HG03521 (cell line): ENCODE measurements at regions not wholly inside any gene's neighbourhood (a gene's known extent, or its start where the extent isn't known, plus 50 kb on each side); places are given as distances from the start of the nearest gene placed in this dataset.
"Not testable (repeated sequence)": the region's sequence is repeated elsewhere in the genome, so short reads cannot be mapped to it uniquely, and the experiment has no call there.

Source experiments
- ATAC-seq: cut with Tn5 transposase; IDR thresholded peaks from one replicate; pipeline ENCODE4 v1.9.1; 2021; ENCODE audit warnings: mild to moderate bottlenecking, moderate library complexity; ENCODE audit not compliant: unreplicated experiment

GRCh38 chr17:5896215-5896614, 174.0 kb upstream of the WSCD1 start:
- no peak for ATAC-seq

GRCh38 chr17:5897275-5897911, 172.8 kb upstream of the WSCD1 start:
- no peak for ATAC-seq

- ATAC-seq: not testable (repeated sequence)
Measured at GRCh38 chr17:5897981-5898380, 172.2 kb upstream of the WSCD1 start.

- no peak for ATAC-seq
Measured at GRCh38 chr17:5898406-5898805, 171.8 kb upstream of the WSCD1 start.

DNA sequence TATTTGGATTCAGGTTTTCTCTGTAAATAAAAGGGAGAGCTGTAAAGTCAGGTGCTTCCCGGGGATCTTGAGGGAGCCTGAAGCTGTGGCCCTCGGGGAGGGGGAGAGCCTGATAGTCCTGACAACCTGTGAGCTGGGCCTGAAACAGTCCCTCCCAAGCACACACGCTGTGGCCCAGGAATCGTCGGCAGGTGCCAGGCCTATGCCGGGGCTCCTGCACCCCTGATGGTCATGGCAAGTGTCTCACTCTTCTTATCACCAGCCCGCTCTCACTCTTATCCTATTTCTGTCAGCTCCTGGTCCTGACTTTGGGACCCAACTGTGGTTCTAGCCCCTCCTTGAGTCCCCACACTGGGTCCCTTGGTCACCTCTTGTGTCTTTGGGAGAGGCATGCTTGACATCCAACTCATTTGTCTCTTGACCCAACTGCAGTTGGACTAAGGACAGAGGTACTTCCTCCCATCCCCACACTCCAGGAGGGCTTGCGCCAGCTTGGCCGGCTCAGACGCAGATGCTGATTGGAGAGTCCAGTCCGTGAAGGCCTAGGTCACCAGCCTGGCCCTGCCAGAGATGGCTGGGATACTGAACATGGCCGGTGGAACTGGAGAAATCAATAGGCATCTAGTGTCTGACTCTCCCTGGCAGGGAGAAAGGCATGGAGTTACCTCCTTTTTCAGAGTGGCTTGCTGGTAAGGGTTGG, 170.5 kb upstream of the WSCD1 start:
- ATAC-seq: no peak

DNA sequence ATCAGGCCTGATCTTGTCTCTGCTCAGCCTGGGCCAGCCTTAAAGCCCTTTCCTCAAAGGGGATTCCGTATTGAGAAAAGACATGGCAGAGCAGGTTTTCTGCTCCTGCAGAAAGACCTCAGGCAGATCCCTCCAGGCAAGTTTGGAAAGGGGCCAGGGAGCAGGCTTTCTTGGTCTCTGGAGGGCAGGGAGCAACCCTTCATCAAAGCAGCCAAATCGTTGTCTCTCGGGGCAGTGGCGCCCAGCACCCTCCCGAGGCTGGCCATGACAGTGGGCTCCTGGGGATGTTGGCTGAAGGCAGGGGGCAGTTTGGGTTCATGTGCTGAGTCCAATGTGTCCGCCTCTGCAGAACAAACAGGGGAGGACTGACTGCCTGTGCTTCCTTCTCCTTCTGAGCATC, 168.4 kb upstream of the WSCD1 start:
- no peak for ATAC-seq

DNA sequence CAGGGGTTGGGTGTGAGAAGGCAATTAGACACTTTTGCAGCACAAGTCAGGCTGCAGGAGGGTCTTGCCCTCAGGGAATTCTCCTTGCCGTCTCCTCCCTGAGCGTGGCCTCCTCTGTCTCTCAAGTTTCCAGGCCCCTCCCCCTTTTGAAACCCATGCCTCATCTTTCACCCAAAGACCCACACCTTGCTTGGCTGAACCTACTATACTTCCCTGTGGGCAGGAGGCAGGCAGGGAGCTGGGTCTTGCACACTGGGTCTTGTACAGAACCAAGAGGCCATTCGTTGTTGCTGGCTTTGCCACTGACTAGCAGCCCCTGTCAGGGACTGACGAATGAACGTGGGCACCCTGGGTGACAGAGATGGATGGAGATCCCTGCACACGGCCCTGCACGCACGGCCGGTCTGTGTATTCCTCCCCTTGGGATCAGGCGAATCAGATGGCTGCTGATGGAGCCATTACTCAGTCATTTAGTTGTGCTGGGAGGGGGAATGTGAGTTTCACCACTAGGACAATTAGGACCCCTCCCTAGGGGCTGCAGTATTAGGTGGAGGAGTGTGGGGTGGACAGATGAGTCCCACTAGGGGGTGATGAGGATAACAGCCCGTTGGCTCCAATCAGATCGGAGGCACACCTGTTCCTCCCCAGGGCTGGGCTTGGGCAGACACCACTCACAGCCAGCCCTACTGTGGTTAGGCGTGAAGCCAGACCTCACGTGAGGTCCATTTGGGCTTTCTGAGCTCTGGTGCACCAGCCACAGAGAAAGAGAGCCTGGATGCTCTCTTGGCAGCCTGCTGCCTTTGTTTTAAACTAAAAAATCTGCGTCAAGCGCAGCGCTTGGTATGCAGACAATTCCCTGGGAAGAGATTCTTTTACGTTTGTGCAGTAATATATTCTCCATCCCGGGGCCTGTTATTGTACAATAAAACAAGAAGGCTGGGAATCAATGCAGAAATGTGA, 167.7 kb upstream of the WSCD1 start:
- no peak for ATAC-seq

GRCh38 chr17:5911919-5912318, 158.3 kb upstream of the WSCD1 start:
- no peak for ATAC-seq

DNA sequence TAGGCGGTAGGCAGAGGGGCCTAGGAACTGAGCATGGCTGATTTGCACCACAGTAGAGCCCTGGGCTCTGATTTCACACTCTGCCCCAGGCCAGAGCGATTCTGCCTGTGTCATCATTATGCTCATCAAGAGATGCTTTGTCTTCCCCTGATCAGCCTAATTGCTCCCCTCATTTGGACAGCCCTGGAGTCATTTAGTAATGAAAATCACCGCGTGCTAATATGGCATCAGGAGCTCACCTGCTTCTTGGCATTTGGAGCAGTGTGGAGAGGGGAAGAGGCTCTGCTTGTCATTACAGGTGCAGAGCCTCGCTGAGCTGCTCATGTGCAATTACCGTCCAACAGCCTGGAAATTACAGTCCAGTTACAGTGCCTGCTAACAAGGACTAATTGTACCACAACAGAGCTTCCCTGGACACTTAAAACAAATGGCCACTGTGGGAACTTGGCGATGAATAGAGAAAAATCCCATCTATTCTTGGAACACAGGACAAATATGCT, 157.1 kb upstream of the WSCD1 start:
- ATAC-seq: no peak

DNA sequence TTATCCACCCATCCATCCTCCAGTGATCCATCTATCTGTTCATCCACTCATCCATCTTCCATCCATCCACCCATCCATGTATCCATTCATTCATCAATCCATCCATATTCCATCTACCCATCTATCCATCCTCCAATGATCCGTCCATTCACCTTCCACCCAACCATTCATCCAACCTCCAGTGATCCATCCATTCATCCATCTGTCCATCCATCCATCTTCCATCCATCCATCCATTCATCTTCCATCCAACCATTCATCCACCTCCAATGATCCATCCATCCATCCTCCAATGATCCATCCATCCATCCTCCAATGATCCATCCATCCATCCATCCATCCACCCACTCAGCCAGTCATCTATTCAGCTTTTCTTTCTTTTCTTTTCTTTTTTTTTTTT, 156.5 kb upstream of the WSCD1 start:
- ATAC-seq: no peak

GRCh38 chr17:5915337-5915736, 154.8 kb upstream of the WSCD1 start:
- no peak for ATAC-seq

- no peak for ATAC-seq
Measured at GRCh38 chr17:5919089-5919488, 151.1 kb upstream of the WSCD1 start.

DNA sequence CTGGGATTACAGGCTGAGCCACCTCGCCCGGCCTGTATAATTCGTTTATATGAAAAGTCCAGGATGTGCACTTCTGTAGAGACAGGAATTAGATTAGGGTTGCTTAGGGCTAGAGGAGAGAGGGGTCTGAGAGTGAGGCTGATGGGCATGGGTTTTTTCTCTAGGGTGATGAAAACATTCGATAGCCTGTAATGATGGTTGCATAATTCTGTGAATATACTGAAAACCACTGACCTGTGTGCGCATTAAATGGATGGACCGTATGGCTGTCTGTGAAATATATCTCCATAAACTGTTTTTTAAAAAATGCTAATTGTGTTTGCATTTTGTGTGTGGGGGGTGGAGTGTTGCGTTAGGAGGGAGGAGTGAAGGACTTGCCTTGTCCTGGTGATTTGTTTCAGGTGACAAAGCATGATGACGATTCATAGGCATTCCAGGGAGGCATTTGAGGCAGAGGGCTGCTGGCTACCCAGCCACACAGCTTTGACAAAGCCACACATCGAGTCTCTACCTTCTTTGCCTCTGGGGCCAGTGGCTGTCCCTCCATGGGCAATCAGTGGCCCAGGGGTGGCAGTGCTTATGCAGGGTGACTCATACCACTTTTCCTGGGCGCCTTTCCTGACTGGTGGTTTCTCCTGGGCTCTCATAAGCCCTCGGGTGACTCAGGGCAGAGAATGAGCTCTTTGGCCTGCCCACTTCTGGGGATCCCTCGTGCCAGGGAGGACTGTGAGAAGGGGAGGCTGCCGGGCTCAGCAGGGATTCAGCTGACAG, 148.5 kb upstream of the WSCD1 start:
- no peak for ATAC-seq

GRCh38 chr17:5922476-5922875, 147.7 kb upstream of the WSCD1 start:
- no peak for ATAC-seq

DNA sequence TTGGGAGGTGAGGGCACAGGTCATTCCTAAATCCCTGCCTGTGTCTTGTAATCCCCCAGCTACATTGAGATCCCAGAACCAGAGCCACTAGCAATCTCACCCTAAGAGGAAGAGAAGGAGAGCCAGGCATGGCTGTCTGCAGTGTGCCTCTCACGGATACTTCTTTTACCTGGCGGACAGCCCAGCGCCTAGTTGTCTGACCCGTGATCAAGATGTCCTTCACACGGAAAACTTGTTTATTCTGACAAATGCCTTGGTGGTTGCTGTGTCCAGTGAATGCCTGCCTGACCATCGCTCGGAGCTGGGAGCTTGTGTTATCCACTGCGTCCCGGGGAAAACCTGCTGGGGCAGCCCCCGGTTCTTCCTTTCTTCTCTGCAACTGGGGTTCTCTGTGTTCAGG, 140.5 kb upstream of the WSCD1 start:
- no peak for ATAC-seq

- not testable (repeated sequence) for ATAC-seq
Measured at GRCh38 chr17:5930555-5930954, 139.6 kb upstream of the WSCD1 start.

- ATAC-seq: no peak
Measured at GRCh38 chr17:5931616-5932015, 138.6 kb upstream of the WSCD1 start.

GRCh38 chr17:5933430-5933829, 136.7 kb upstream of the WSCD1 start:
- no peak for ATAC-seq

DNA sequence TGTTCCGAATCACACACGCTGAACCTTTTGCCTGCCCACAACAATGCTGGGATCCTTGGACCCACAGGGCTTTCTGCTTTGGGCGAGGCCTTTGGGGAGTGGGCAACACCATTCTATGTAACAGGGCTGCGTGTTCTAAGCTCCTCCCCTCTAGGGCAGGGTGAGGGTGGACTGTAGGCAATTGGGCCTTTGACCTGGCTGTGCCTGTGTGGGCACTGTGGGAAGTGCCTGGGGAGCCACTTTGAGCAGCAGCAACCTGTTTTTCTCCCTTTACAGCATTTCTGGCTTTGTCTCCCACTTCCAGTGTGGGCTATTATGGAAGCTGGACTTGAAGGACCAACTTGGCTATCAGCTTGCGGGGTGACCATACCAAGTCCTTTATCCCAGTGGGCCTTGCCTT, 128.9 kb upstream of the WSCD1 start:
- ATAC-seq: no peak

DNA sequence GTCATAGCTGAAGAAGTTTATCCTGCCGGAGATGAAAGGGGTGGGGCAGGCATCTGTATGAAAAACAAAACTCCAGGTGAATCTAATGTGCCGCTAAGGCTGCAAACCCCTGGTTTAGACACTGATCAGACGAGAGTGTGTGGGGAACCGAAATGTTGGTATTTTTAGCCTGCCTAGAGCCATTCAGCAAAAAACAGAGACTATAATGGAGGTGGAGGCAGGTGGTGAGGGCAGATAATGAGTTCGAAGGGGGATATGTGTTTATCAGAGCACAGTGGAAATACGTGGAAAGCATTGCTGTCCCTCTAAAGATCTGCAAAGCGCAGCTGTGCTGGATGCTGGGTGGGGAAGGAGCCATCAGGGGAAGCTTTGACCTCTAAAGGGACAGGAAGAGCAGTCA, 127.5 kb upstream of the WSCD1 start:
- no peak for ATAC-seq

DNA sequence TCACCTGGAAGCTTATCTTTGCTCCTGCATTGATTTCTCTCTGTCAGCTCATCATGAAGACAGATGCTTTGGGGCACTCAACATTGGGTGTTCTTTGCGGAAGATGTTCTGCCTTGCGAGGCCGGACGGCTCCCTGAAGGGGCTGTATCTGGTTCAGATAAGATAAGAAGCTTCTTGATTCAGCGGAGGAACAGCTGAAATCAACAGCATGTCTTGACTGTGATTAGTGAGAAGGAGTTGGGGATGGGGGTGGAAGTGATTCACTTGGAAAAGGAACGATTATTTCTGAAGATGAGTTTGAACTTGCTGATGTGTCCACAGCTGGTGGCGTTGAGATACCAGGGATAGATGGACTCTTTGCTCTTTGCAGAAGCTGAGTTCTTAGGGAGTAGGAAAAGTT, 126.9 kb upstream of the WSCD1 start:
- ATAC-seq: no peak
